ENCODE measurements at regions not wholly inside any gene's neighbourhood (a gene's known extent, or its start where the extent isn't known, plus 50 kb on each side); places are given as distances from the start of the nearest gene placed in this dataset.

- TF ChIP-seq CTCF (tag by site-specific recombination; IDR thresholded peaks at IDR 0.05) (no peak), KLF7 (tag by site-specific recombination; IDR thresholded peaks at IDR 0.05; ENCODE audit: borderline replicate concordance) (no peak), ZNF629 (tag by site-specific recombination; IDR thresholded peaks at IDR 0.05) (no peak), KLF16 (tag by site-specific recombination; IDR thresholded peaks at IDR 0.05) (no peak), ZBTB21 (tag by site-specific recombination; IDR thresholded peaks at IDR 0.05) (no peak), ZNF670 (tag by site-specific recombination; IDR thresholded peaks at IDR 0.05; ENCODE audit: low read depth) (no peak)
These were observed 290.4 kb downstream of the HS3ST3A1 start for GRCh38 chr17:13311306-13311705.
